HCT116 (cell line): ENCODE measurements at regions not wholly inside any gene's neighbourhood (a gene's known extent, or its start where the extent isn't known, plus 50 kb on each side); places are given as distances from the start of the nearest gene placed in this dataset.

Experiments used
- ATAC-seq: fragments of 200-7000 bp; cut with Tn5 transposase; 2 replicates; pipeline ENCODE4 v1.9.1; 2020; ENCODE audit warnings: mild to moderate bottlenecking, moderate library complexity
- BruUV-seq: library from RNA; stranded (reverse); fragments of 400-500 nt; replicated peaks from 2 replicates; lab custom pipeline; 2021; lab: Mats Ljungman, UMichigan
- CTCF ChIA-PET: fragments of 300-600 bp; sonication (Branson Sonifier 250); formaldehyde crosslinking; loops from one replicate; lab custom pipeline; 2021; ENCODE audit warnings: antibody characterized with exemption; lab: Charles Lee
- POLR2A ChIA-PET: fragments of 300-600, 350-600 bp; sonication (Branson Sonifier 250); formaldehyde crosslinking; loops from one replicate; lab custom pipeline; 2021; ENCODE audit warnings: antibody characterized with exemption; lab: Charles Lee
- RAD21 ChIA-PET, 2 experiments: fragments of 300-600 bp; sonication (Branson Sonifier 250); formaldehyde crosslinking; loops; one replicate each; lab custom pipeline; 2023; ENCODE audit warnings: low total read pairs in 2 of 2; ENCODE audit not compliant: uncharacterized antibody in 2 of 2, unreplicated experiment in 2 of 2, low non-redundant PET in 1 of 2; lab: Charles Lee
- DNase-seq: peaks from one replicate; pipeline ENCODE4 v3.0.0-alpha.2; 2010; ENCODE audit warnings: low read depth, low spot score
- H2AFZ ChIP-seq: fragments of 200-600 bp; shearing (Covaris generic), sonication (generic); 2 replicates; pipeline ENCODE4 v1.6.1; 2017; ENCODE audit warnings: low read depth, mixed run types, mixed read lengths, antibody characterized with exemption, low read length; ENCODE audit not compliant: poor library complexity, severe bottlenecking
- H3K27ac ChIP-seq: 2 replicates; pipeline ENCODE4 v1.5.1; 2012; ENCODE audit warnings: low read depth, low read length
- H3K27me3 ChIP-seq: fragments of 200-600 bp; sonication (generic); 2 replicates; pipeline ENCODE4 v1.6.1; 2016; ENCODE audit warnings: mixed run types, low read length, mixed read lengths; ENCODE audit not compliant: insufficient read depth
- H3K36me3 ChIP-seq, 2 experiments: fragments of 200-500 bp in 1 of 2; fragments of 200-600 bp in 1 of 2; sonication (Bioruptor generic) in 1 of 2; sonication (generic) in 1 of 2; 2 replicates each; pipeline versions ENCODE4 v1.5.1 to v1.6.1; 2014 to 2016; ENCODE audit warnings: low read length in 2 of 2, inconsistent platforms in 1 of 2, mixed read lengths in 1 of 2, mixed run types in 1 of 2; ENCODE audit not compliant: insufficient read depth in 2 of 2, control insufficient read depth in 1 of 2
- H3K4me1 ChIP-seq, 2 experiments: fragments of 200-600 bp in 1 of 2; sonication (generic) in 1 of 2; 2 replicates each; pipeline versions ENCODE4 v1.5.1 to v1.6.1; 2012 to 2017; ENCODE audit warnings: low read length in 2 of 2, inconsistent platforms in 1 of 2, mild to moderate bottlenecking in 1 of 2, mixed read lengths in 1 of 2, mixed run types in 1 of 2, moderate library complexity in 1 of 2; ENCODE audit not compliant: insufficient read depth in 2 of 2, control insufficient read depth in 1 of 2
- H3K4me2 ChIP-seq: fragments of 200-600 bp; sonication (generic); 2 replicates; pipeline ENCODE4 v1.6.1; 2017; ENCODE audit warnings: mixed run types, low read length, mixed read lengths
- H3K4me3 ChIP-seq, 2 experiments: fragments of 200-600 bp in 1 of 2; sonication (generic) in 1 of 2; replicated peaks in 1 of 2; 2 replicates each; pipeline ENCODE4 v1.5.1; 2011 to 2016; ENCODE audit warnings: low read length in 2 of 2, control low read depth in 1 of 2, low read depth in 1 of 2, mild to moderate bottlenecking in 1 of 2, mixed read lengths in 1 of 2, mixed run types in 1 of 2
- H3K79me2 ChIP-seq: fragments of 200-600 bp; sonication (generic); 2 replicates; pipeline ENCODE4 v1.6.1; 2017; ENCODE audit warnings: mild to moderate bottlenecking, mixed run types, low read length, moderate library complexity, mixed read lengths; ENCODE audit not compliant: insufficient read depth
- H3K9ac ChIP-seq: fragments of 200-600 bp; sonication (generic); 2 replicates; pipeline ENCODE4 v1.6.1; 2016; ENCODE audit warnings: low read length, mixed read lengths
- H3K9me2 ChIP-seq: fragments of 200-600 bp; sonication (generic), shearing (Covaris generic); 2 replicates; pipeline ENCODE4 v1.6.1; 2017; ENCODE audit warnings: mixed run types, mild to moderate bottlenecking, moderate library complexity; ENCODE audit not compliant: insufficient read depth
- H3K9me3 ChIP-seq, 2 experiments: fragments of 200-500 bp in 1 of 2; fragments of 200-600 bp in 1 of 2; sonication (Bioruptor generic) in 1 of 2; sonication (generic) in 1 of 2; 2 replicates each; pipeline ENCODE4 v1.6.1; 2014 to 2017; ENCODE audit warnings: low read length in 2 of 2, mixed read lengths in 2 of 2, inconsistent platforms in 1 of 2, low read depth in 1 of 2, mild to moderate bottlenecking in 1 of 2, mixed run types in 1 of 2, moderate library complexity in 1 of 2; ENCODE audit not compliant: control insufficient read depth in 1 of 2, insufficient read depth in 1 of 2
- H4K20me1 ChIP-seq: fragments of 200-600 bp; sonication (generic), shearing (Covaris generic); 2 replicates; pipeline ENCODE4 v1.6.1; 2017; ENCODE audit warnings: mixed run types, mild to moderate bottlenecking, moderate library complexity; ENCODE audit not compliant: insufficient read depth
- CBX3 ChIP-seq: IDR thresholded peaks from 2 replicates; pipeline ENCODE4 v1.6.1; 2012; ENCODE audit warnings: low read depth
- EGR1 ChIP-seq: IDR thresholded peaks from 2 replicates; pipeline ENCODE4 v1.6.1; 2012; ENCODE audit warnings: low read depth
- ELF1 ChIP-seq: IDR thresholded peaks from 2 replicates; pipeline ENCODE4 v1.6.1; 2012; ENCODE audit warnings: low read depth, borderline replicate concordance
- RAD21 ChIP-seq: IDR thresholded peaks from 2 replicates; pipeline ENCODE4 v1.6.1; 2012; ENCODE audit warnings: low read depth, mild to moderate bottlenecking
- SIN3A ChIP-seq: IDR thresholded peaks from 2 replicates; pipeline ENCODE4 v1.6.1; 2012; ENCODE audit warnings: low read depth
- TCF7L2 ChIP-seq: IDR thresholded peaks from 2 replicates; pipeline ENCODE4 v1.7.0; 2011; ENCODE audit warnings: borderline replicate concordance, inconsistent platforms; ENCODE audit not compliant: insufficient read depth, insufficient read length; ENCODE audit errors: extremely low read depth
- YY1 ChIP-seq: IDR thresholded peaks from 2 replicates; pipeline ENCODE4 v1.6.1; 2011; ENCODE audit warnings: low read length, low read depth, moderate library complexity, mild to moderate bottlenecking; ENCODE audit not compliant: insufficient replicate concordance; ENCODE audit errors: extremely low read depth
- ZFX ChIP-seq: fragments of 450-650 bp; IDR thresholded peaks from 2 replicates; pipeline ENCODE4 v1.6.1; 2017
- ZNF274 ChIP-seq: fragments of 200-500 bp; sonication (Bioruptor generic); IDR thresholded peaks from 2 replicates; pipeline ENCODE4 v1.6.1; 2014; ENCODE audit warnings: mild to moderate bottlenecking, low read depth, low read length, inconsistent platforms
- intact Hi-C: fragments of 100-400 bp; cut with micrococcal nuclease; formaldehyde crosslinking; loops from 2 replicates; pipeline ENCODE4 v1.10.0; 2022
- TF ChIP-seq, protein P1 (sequence below): IDR thresholded peaks from 2 replicates; pipeline ENCODE4 v1.6.1; 2012; ENCODE audit warnings: low read depth
- TF ChIP-seq, protein P2 (sequence below), 3 experiments: fragments of 200-600 bp in 1 of 3; sonication (generic) in 1 of 3; IDR thresholded peaks in 2 of 3; conservative IDR thresholded peaks in 1 of 3; 2 replicates each; pipeline ENCODE4 v1.5.1; 2012 to 2017; ENCODE audit warnings: low read depth in 2 of 3, low read length in 2 of 3, antibody characterized with exemption in 1 of 3, borderline replicate concordance in 1 of 3, control low read depth in 1 of 3, mild to moderate bottlenecking in 1 of 3, mixed read lengths in 1 of 3, mixed run types in 1 of 3, moderate library complexity in 1 of 3; ENCODE audit not compliant: insufficient read depth in 1 of 3
- TF ChIP-seq, protein P3 (sequence below): IDR thresholded peaks from 2 replicates; pipeline ENCODE4 v1.6.1; 2011; ENCODE audit warnings: mild to moderate bottlenecking, low read length, moderate library complexity; ENCODE audit not compliant: insufficient replicate concordance; ENCODE audit errors: extremely low read depth

DNA sequence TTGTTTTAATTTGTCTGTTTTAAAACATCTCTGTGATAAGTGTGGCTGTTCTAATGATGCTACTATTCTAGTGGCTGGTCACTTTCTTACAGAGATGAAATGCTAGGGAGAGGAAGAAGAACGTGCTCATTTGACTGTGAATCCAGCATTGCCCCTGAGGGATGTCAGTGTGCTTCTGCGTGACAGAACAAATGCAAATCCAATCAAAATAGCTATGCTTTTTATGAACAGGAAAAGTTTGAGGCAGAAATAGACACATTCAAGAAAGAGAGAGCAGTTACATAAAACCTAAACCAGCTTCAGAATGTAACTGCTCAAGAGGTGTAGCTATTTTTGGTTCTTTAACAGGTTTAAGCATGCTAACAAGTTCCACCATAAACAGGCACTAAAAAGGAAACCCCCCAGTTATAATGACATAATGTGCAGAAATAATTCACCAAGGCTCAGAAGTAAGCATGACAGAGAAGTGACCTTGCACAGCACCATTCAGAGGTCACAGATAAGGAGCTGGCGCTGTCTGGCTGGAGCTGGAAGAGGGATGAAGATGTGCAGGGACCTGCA, 385.3 kb downstream of the EPM2A start:
- H2AFZ ChIP-seq, result no peak overlapping the region
- no peaks in the 10 kb centered on the region for H3K9me3 ChIP-seq
- no TSS peak for BruUV-seq
- H3K36me3 ChIP-seq, result no peaks in the 10 kb centered on the region
- DNase-seq (no peak), ATAC-seq (no peak)
- no peak for TF ChIP-seq ELF1
- TF ChIP-seq, protein P1, sequence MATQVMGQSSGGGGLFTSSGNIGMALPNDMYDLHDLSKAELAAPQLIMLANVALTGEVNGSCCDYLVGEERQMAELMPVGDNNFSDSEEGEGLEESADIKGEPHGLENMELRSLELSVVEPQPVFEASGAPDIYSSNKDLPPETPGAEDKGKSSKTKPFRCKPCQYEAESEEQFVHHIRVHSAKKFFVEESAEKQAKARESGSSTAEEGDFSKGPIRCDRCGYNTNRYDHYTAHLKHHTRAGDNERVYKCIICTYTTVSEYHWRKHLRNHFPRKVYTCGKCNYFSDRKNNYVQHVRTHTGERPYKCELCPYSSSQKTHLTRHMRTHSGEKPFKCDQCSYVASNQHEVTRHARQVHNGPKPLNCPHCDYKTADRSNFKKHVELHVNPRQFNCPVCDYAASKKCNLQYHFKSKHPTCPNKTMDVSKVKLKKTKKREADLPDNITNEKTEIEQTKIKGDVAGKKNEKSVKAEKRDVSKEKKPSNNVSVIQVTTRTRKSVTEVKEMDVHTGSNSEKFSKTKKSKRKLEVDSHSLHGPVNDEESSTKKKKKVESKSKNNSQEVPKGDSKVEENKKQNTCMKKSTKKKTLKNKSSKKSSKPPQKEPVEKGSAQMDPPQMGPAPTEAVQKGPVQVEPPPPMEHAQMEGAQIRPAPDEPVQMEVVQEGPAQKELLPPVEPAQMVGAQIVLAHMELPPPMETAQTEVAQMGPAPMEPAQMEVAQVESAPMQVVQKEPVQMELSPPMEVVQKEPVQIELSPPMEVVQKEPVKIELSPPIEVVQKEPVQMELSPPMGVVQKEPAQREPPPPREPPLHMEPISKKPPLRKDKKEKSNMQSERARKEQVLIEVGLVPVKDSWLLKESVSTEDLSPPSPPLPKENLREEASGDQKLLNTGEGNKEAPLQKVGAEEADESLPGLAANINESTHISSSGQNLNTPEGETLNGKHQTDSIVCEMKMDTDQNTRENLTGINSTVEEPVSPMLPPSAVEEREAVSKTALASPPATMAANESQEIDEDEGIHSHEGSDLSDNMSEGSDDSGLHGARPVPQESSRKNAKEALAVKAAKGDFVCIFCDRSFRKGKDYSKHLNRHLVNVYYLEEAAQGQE, result no peak
- no peak for TF ChIP-seq YY1
- no peak for TF ChIP-seq EGR1
- TF ChIP-seq, protein P2, sequence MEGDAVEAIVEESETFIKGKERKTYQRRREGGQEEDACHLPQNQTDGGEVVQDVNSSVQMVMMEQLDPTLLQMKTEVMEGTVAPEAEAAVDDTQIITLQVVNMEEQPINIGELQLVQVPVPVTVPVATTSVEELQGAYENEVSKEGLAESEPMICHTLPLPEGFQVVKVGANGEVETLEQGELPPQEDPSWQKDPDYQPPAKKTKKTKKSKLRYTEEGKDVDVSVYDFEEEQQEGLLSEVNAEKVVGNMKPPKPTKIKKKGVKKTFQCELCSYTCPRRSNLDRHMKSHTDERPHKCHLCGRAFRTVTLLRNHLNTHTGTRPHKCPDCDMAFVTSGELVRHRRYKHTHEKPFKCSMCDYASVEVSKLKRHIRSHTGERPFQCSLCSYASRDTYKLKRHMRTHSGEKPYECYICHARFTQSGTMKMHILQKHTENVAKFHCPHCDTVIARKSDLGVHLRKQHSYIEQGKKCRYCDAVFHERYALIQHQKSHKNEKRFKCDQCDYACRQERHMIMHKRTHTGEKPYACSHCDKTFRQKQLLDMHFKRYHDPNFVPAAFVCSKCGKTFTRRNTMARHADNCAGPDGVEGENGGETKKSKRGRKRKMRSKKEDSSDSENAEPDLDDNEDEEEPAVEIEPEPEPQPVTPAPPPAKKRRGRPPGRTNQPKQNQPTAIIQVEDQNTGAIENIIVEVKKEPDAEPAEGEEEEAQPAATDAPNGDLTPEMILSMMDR (IDR thresholded peaks at IDR 0.05 in 2 of 3, conservative IDR thresholded peaks at IDR 0.05 in 1 of 3; ENCODE audit: borderline replicate concordance in 1 of 3, insufficient read depth in 1 of 3, low read depth in 2 of 3, low read length in 2 of 3), result no peak
- TF ChIP-seq, protein P3, sequence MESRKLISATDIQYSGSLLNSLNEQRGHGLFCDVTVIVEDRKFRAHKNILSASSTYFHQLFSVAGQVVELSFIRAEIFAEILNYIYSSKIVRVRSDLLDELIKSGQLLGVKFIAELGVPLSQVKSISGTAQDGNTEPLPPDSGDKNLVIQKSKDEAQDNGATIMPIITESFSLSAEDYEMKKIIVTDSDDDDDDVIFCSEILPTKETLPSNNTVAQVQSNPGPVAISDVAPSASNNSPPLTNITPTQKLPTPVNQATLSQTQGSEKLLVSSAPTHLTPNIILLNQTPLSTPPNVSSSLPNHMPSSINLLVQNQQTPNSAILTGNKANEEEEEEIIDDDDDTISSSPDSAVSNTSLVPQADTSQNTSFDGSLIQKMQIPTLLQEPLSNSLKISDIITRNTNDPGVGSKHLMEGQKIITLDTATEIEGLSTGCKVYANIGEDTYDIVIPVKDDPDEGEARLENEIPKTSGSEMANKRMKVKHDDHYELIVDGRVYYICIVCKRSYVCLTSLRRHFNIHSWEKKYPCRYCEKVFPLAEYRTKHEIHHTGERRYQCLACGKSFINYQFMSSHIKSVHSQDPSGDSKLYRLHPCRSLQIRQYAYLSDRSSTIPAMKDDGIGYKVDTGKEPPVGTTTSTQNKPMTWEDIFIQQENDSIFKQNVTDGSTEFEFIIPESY, result no peak
- TF ChIP-seq SIN3A, result no peak
- no peak for TF ChIP-seq TCF7L2
- no peak for TF ChIP-seq RAD21
- no peak for TF ChIP-seq CBX3
- no peak for TF ChIP-seq ZNF274
- TF ChIP-seq ZFX, result no peak
- no peak overlapping the region for H3K9ac ChIP-seq
- POLR2A ChIA-PET, result no interaction called here
- RAD21 ChIA-PET, result no interaction called here
- H3K4me3 ChIP-seq, result no peak overlapping the region
- H3K79me2 ChIP-seq, result no peaks in the 10 kb centered on the region
- H4K20me1 ChIP-seq, result no peaks in the 10 kb centered on the region
- no peaks in the 10 kb centered on the region for H3K9me2 ChIP-seq
- intact Hi-C loops, result no loop called here
- no peak overlapping the region for H3K27ac ChIP-seq
- CTCF ChIA-PET, result interaction anchor here (1.4 kb wide), 1 partner anchor 284 kb away, joined by 5 read pairs; no protein-coding TSS in a partner anchor
- no peaks in the 10 kb centered on the region for H3K27me3 ChIP-seq
- H3K4me2 ChIP-seq, result no peak overlapping the region
- no peaks in the 10 kb centered on the region for H3K4me1 ChIP-seq
